Heart right ventricle (tissue), 16 donors: ENCODE measurements at regions not wholly inside any gene's neighbourhood (a gene's known extent, or its start where the extent isn't known, plus 50 kb on each side); places are given as distances from the start of the nearest gene placed in this dataset.

Experiments
- ATAC-seq, 8 donors: fragments of 200-7000 bp; cut with Tn5 transposase; one replicate each; pipeline ENCODE4 v1.9.1; 2020; ENCODE audit warnings: mild to moderate bottlenecking in 8 of 8, moderate library complexity in 8 of 8, moderate number of reproducible peaks in 1 of 8
- DNase-seq, 2 donors: peaks; one replicate each; pipeline ENCODE4 v3.0.0-alpha.2; 2020
- H3K27ac ChIP-seq, 10 donors: fragments of 200-600 bp; sonication (generic) in 2 of 10; one replicate each; pipeline versions ENCODE4 v1.5.0 to v1.8.0; 2020 to 2022; ENCODE audit warnings: mild to moderate bottlenecking in 3 of 10
- H3K27me3 ChIP-seq, 7 donors: fragments of 200-600 bp; one replicate each; pipeline ENCODE4 v1.8.0; 2021 to 2022; ENCODE audit warnings: mild to moderate bottlenecking in 2 of 7
- H3K36me3 ChIP-seq, 9 donors: fragments of 200-600 bp; sonication (generic) in 1 of 9; one replicate each; pipeline versions ENCODE4 v1.5.0 to v1.8.0; 2020 to 2022; ENCODE audit warnings: mild to moderate bottlenecking in 2 of 9
- H3K4me1 ChIP-seq, 9 donors: fragments of 200-600 bp; sonication (generic) in 1 of 9; one replicate each; pipeline versions ENCODE4 v1.5.0 to v1.8.0; 2020 to 2022; ENCODE audit warnings: mild to moderate bottlenecking in 4 of 9
- H3K4me3 ChIP-seq, 10 donors: fragments of 200-600 bp; sonication (generic) in 2 of 10; one replicate each; pipeline versions ENCODE4 v1.5.0 to v1.8.0; 2020 to 2022; ENCODE audit warnings: mild to moderate bottlenecking in 7 of 10, moderate library complexity in 2 of 10
- H3K9me3 ChIP-seq, 11 donors: fragments of 200-600 bp in 10 of 11; sonication (generic) in 2 of 11; one replicate each; pipeline versions ENCODE4 v1.5.0 to v1.8.0; 2013 to 2022; ENCODE audit warnings: mild to moderate bottlenecking in 2 of 11, control low read depth in 1 of 11, moderate library complexity in 1 of 11
- WGBS, 2 donors: extraction: QIAGEN DNeasy Blood & Tissue Kit; methylation state at CpG; one replicate each; pipeline ENCODE4 v1.1.7; 2013; ENCODE audit warnings: inconsistent platforms in 1 of 2; 5-methylcytosine and 5-hydroxymethylcytosine counted together
- intact Hi-C, 10 donors: fragments of 100-400 bp; cut with DNase I; formaldehyde crosslinking; loops; one replicate each; pipeline versions ENCODE4 v1.11.1 to v1.14.2; 2022
- TF ChIP-seq, protein P1 (sequence below), 9 donors: fragments of 200-600 bp; sonication (generic) in 2 of 9; IDR thresholded peaks; one replicate each; pipeline versions ENCODE4 v1.5.0 to v1.8.0; 2021 to 2022; ENCODE audit warnings: antibody characterized with exemption in 9 of 9, mild to moderate bottlenecking in 5 of 9, moderate library complexity in 1 of 9
- donor health status: Arrhythmogenic right ventricular cardiomyopathy.
- donor health status: ischemic (EF 13 %, LVEDD 7.1; RV severe dilation, severe dysfunction).
- donor health status: healthy with polysubstance abuse.
- donor health status: DM: no; HTN: yes; CAD: no.
- donor health status: DM: no; HTN: no; CAD: no.
- donor health status: ischemic (EF 25% LVEDD 6.9; RV normal size, moderate dysfunction).
- donor health status: ischemic (EF 25% LVEDD 5.7; RV mildly dilated, moderate dysfunction).
- donor health status: healthy.
- donor health status: DM: yes; HTN: yes; CAD: no.
- donor health status: Ischemic cardiomyopathy.
- donor health status: ischemic (EF 35%, LVEDD 5.7; RV mildly dilated, moderate dysfunction).
- donor health status: nonischemic (EF 11% LVEDD 7.7; RV severe dilation, severe dysfunction).
- donor health status: DM: yes; HTN: yes; CAD: no.
- donor health status: PGD.
- donor health status: ischemic (EF 29% LVEDD 5.4; RV normal size, mild dysfunction).
- donor health status: nonischemic (EF 23%, LVEDD 6.1; RV moderate dilation, normal function).

DNA sequence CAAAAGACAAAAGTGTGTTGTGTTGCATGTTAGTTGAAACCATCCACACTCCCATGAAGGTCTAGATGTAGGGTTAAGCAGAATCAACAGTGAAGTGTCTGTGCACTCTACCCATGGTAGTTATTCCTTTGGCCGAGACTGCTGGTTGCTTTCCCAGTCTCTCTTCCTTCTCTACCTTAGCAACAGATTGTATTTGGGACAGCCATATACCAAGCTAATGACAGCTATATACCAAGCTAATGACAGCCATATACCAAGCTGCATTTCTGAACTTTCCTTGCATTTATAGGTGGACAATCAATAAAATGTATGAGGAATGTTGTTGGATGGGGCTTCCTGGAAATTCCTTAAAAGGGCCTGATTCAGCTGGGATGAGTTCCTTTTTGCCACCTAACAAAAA, 80.5 kb upstream of the ENPEP start:
- TF ChIP-seq, protein P1, sequence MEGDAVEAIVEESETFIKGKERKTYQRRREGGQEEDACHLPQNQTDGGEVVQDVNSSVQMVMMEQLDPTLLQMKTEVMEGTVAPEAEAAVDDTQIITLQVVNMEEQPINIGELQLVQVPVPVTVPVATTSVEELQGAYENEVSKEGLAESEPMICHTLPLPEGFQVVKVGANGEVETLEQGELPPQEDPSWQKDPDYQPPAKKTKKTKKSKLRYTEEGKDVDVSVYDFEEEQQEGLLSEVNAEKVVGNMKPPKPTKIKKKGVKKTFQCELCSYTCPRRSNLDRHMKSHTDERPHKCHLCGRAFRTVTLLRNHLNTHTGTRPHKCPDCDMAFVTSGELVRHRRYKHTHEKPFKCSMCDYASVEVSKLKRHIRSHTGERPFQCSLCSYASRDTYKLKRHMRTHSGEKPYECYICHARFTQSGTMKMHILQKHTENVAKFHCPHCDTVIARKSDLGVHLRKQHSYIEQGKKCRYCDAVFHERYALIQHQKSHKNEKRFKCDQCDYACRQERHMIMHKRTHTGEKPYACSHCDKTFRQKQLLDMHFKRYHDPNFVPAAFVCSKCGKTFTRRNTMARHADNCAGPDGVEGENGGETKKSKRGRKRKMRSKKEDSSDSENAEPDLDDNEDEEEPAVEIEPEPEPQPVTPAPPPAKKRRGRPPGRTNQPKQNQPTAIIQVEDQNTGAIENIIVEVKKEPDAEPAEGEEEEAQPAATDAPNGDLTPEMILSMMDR (IDR thresholded peaks at IDR 0.05) = no peak
- H3K4me1 ChIP-seq = no peaks in the 10 kb centered on the region
- peaks cover 0 to 12% (median 3%) of the 10 kb centered on the region in 7 donors for H3K27me3 ChIP-seq
- ATAC-seq (no peak), DNase-seq (no peak)
- H3K9me3 ChIP-seq = no peaks in the 10 kb centered on the region
- H3K36me3 ChIP-seq = no peaks in the 10 kb centered on the region
- H3K4me3 ChIP-seq = no peak overlapping the region
- intact Hi-C loops = no loop called here
- WGBS, 2 donors = 86% methylated on average over 1 of the region's 1 CpG
- H3K27ac ChIP-seq = no peak overlapping the region

DNA sequence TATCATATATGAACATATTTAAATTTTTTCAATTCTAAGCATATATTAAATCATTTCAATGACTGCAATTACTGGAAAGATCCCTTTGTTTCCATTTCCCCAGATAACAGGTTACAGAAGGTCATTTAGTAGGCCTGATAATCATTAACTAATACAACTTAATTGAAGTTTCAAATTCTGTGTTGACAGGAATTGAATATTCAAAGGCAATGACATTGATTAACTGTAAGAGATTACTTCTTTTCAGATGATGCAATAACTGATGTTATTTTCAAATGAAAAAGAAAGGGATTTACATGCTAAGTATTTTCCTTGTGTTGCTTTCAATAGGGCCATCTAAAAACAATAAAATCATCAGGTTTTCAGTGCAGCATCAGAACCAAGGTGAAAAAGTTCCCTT, 81.1 kb upstream of the ENPEP start:
- TF ChIP-seq, protein P1 (IDR thresholded peaks at IDR 0.05) = no peak
- Histone ChIP-seq H3K27me3 (peaks cover 0 to 12% (median 3%) of the 10 kb centered on the region in 7 donors), H3K36me3 (no peaks in the 10 kb centered on the region)

DNA sequence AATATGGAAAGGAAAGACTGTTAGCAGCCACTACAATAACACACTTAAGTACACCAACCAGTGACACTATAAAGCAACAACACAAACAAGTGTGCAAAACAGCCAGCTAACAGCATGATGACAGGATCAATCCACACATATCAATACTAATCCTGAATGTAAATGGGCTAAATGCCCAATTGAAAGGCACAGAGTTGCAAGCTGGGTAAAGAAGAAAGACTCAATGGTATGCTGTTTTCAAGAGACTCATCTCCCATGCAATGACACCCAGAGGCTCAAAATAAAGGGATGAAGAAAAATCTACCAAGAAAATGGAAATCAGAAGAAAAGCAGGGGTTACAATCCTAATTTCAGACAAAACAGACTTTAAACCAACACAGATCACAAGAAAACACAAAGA, 94.2 kb upstream of the ENPEP start:
- no peaks in the 10 kb centered on the region for H3K36me3 ChIP-seq
- no peak for ATAC-seq
- intact Hi-C loops = no loop called here

More for the DNA sequence above, 81.1 kb upstream of the ENPEP start:
- Histone ChIP-seq H3K27ac (no peak overlapping the region), H3K9me3 (no peaks in the 10 kb centered on the region), H3K4me1 (no peaks in the 10 kb centered on the region), H3K4me3 (no peak overlapping the region)
- no peak for ATAC-seq
- intact Hi-C loops = no loop called here
- DNase-seq = no peak

DNA sequence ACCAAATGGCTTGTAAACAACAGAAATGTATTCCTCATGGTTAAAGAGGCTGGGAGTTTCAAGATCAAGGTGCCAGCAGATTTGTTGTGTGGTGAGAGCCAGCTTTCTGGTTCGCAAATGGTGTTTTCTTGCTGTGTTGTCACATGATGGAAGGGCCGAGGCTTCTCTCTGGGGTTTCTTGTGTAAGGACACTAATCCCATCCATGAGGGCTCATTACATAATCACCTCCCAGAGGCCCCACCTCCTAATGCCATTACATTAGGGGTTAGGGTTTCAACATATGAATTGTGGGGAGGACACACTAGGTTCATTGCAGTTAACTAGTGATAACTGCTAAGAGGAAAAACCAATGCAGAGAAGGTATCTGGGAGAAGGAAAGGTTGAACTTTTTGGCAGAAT, 103.5 kb upstream of the ENPEP start:
- H3K4me3 ChIP-seq = no peak overlapping the region
- WGBS, 2 donors = 62 to 63% methylated on average over 2 of the region's 2 CpGs
- DNase-seq (no peak), ATAC-seq (no peak)
- no peaks in the 10 kb centered on the region for H3K36me3 ChIP-seq
- H3K4me1 ChIP-seq = no peaks in the 10 kb centered on the region
- TF ChIP-seq, protein P1 (IDR thresholded peaks at IDR 0.05) = no peak
- H3K27ac ChIP-seq = no peak overlapping the region
- no peaks in the 10 kb centered on the region for H3K9me3 ChIP-seq
- no peaks in the 10 kb centered on the region for H3K27me3 ChIP-seq
- intact Hi-C loops = no loop called here

More for the DNA sequence above, 94.2 kb upstream of the ENPEP start:
- DNase-seq = no peak
- no peak overlapping the region for H3K27ac ChIP-seq
- no peaks in the 10 kb centered on the region for H3K27me3 ChIP-seq
- TF ChIP-seq, protein P1 (IDR thresholded peaks at IDR 0.05) = no peak
- H3K4me1 ChIP-seq = no peaks in the 10 kb centered on the region
- H3K9me3 ChIP-seq = peaks cover 0 to 37% (median 19%) of the 10 kb centered on the region in 11 donors
- no peak overlapping the region for H3K4me3 ChIP-seq
